ENCODE measurements at regions not wholly inside any gene's neighbourhood (a gene's known extent, or its start where the extent isn't known, plus 50 kb on each side); places are given as distances from the start of the nearest gene placed in this dataset.

GRCh38 chr12:85679296-85679695 lies 156.9 kb downstream of the RASSF9 start:
- Histone ChIP-seq H3K4me2 (no peak overlapping the region), H2AFZ (no peak overlapping the region), H3K9me2 (ENCODE audit: insufficient read depth) (no peaks in the 10 kb centered on the region), H3K4me1 (replicated peaks; ENCODE audit: insufficient read depth) (no peaks in the 10 kb centered on the region), H3K36me3 (ENCODE audit: low read depth) (no peaks in the 10 kb centered on the region), H3K79me2 (ENCODE audit: low read depth) (no peaks in the 10 kb centered on the region), H3K27me3 (ENCODE audit: insufficient read depth, low read depth) (no peaks in the 10 kb centered on the region), H4K20me1 (ENCODE audit: insufficient read depth) (no peaks in the 10 kb centered on the region), H3K4me3 (no peak overlapping the region), H3K9me3 (ENCODE audit: insufficient read depth, low read depth) (no peaks in the 10 kb centered on the region), H3K27ac (no peak overlapping the region), H3F3A (ENCODE audit: insufficient read depth, low read depth) (no peaks in the 10 kb centered on the region)
- ChIA-PET POLR2A (ENCODE audit: unreplicated experiment) (no interaction called here), CTCF (no interaction called here)
- no TSS peak for BruUV-seq (replicated peaks)
- no peak for DNase-seq
- TF ChIP-seq EZH2 (IDR thresholded peaks at IDR 0.05; ENCODE audit: low read depth) (no peak), CTCF (conservative IDR thresholded peaks at IDR 0.05) (no peak)
- intact Hi-C loops (cut with micrococcal nuclease; ENCODE audit: unreplicated experiment), result no loop called here

GRCh38 chr12:85680881-85681280 lies 155.3 kb downstream of the RASSF9 start:
- Histone ChIP-seq H3K4me2 (no peak overlapping the region), H3K4me1 (replicated peaks; ENCODE audit: insufficient read depth) (no peaks in the 10 kb centered on the region), H3K36me3 (ENCODE audit: low read depth) (no peaks in the 10 kb centered on the region), H3K79me2 (ENCODE audit: low read depth) (no peaks in the 10 kb centered on the region), H4K20me1 (ENCODE audit: insufficient read depth) (no peaks in the 10 kb centered on the region), H3K27ac (no peak overlapping the region), H2AFZ (no peak overlapping the region), H3K9me2 (ENCODE audit: insufficient read depth) (no peaks in the 10 kb centered on the region), H3K4me3 (no peak overlapping the region), H3K27me3 (ENCODE audit: insufficient read depth, low read depth) (no peaks in the 10 kb centered on the region), H3F3A (ENCODE audit: insufficient read depth, low read depth) (no peaks in the 10 kb centered on the region), H3K9me3 (ENCODE audit: insufficient read depth, low read depth) (no peaks in the 10 kb centered on the region)
- intact Hi-C loops (cut with micrococcal nuclease; ENCODE audit: unreplicated experiment), result no loop called here
- DNase-seq, result no peak
- ChIA-PET POLR2A (ENCODE audit: unreplicated experiment) (no interaction called here), CTCF (no interaction called here)
- TF ChIP-seq CTCF (conservative IDR thresholded peaks at IDR 0.05) (no peak), EZH2 (IDR thresholded peaks at IDR 0.05; ENCODE audit: low read depth) (no peak)
- BruUV-seq (replicated peaks), result no TSS peak

GRCh38 chr12:85681333-85681732 lies 154.9 kb downstream of the RASSF9 start:
- H3K4me2 ChIP-seq, result no peak overlapping the region
- no peaks in the 10 kb centered on the region for H3K79me2 ChIP-seq (ENCODE audit: low read depth)
- H4K20me1 ChIP-seq (ENCODE audit: insufficient read depth), result no peaks in the 10 kb centered on the region
- no peaks in the 10 kb centered on the region for H3K27me3 ChIP-seq (ENCODE audit: insufficient read depth, low read depth)
- no peak overlapping the region for H3K4me3 ChIP-seq
- CTCF ChIA-PET, result interaction anchor here (0.6 kb wide), 1 partner anchor 76 kb away, joined by 3 read pairs; no protein-coding TSS in a partner anchor
- no peak for TF ChIP-seq CTCF (conservative IDR thresholded peaks at IDR 0.05)
- TF ChIP-seq EZH2 (IDR thresholded peaks at IDR 0.05; ENCODE audit: low read depth), result no peak
- no peaks in the 10 kb centered on the region for H3K9me3 ChIP-seq (ENCODE audit: insufficient read depth, low read depth)
- H3K36me3 ChIP-seq (ENCODE audit: low read depth), result no peaks in the 10 kb centered on the region
- POLR2A ChIA-PET (ENCODE audit: unreplicated experiment), result no interaction called here
- H2AFZ ChIP-seq, result no peak overlapping the region
- BruUV-seq (replicated peaks), result no TSS peak
- no peak for DNase-seq
- H3K4me1 ChIP-seq (replicated peaks; ENCODE audit: insufficient read depth), result no peaks in the 10 kb centered on the region
- intact Hi-C loops (cut with micrococcal nuclease; ENCODE audit: unreplicated experiment), result no loop called here
- no peaks in the 10 kb centered on the region for H3F3A ChIP-seq (ENCODE audit: insufficient read depth, low read depth)
- H3K9me2 ChIP-seq (ENCODE audit: insufficient read depth), result no peaks in the 10 kb centered on the region
- H3K27ac ChIP-seq, result no peak overlapping the region

Measured in PC-9 (cell line).